Prostate gland (tissue), 2 donors: ENCODE measurements at regions not wholly inside any gene's neighbourhood (a gene's known extent, or its start where the extent isn't known, plus 50 kb on each side); places are given as distances from the start of the nearest gene placed in this dataset.

Source experiments
- CTCF ChIP-seq, 4 experiments: fragments of 200-600 bp in 2 of 4; fragments of 450-650 bp in 2 of 4; sonication (generic) in 2 of 4; IDR thresholded peaks; 1 replicate in 3 of 4; 2 replicates in 1 of 4; pipeline ENCODE4 v1.5.1; 2016 to 2019; ENCODE audit warnings: antibody characterized with exemption in 4 of 4, mild to moderate bottlenecking in 2 of 4, moderate library complexity in 2 of 4
- POLR2A ChIP-seq: fragments of 450-650 bp; IDR thresholded peaks from one replicate; pipeline ENCODE4 v1.6.1; 2016; ENCODE audit warnings: antibody characterized with exemption, mild to moderate bottlenecking

DNA sequence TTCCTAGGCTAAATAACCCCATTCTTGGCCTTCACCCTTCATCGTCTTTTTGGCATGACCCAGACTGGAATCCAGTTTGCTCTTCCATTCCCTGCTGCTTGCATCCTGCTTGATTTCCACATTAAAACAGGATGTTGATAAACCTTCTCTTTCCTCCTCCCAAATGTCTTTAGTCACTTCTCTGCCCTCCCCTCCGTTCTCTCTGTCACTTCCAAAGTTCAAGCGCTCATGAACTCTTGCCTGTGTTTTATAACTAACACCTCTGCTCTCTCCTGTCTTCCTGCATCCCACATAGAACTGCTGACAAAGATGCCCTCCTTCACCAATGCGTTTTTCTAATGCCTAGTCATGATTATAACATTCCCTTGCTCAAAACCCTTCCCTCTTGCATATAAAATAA is 65.6 kb upstream of the SLC44A3 start:
- TF ChIP-seq POLR2A (no peak), CTCF (IDR thresholded peaks at IDR 0.05) (no peak)
